ENCODE measurements at regions not wholly inside any gene's neighbourhood (a gene's known extent, or its start where the extent isn't known, plus 50 kb on each side); places are given as distances from the start of the nearest gene placed in this dataset.

GRCh38 chr18:78085241-78086185 is 835.9 kb downstream of the GALR1 start:
- DNase-seq = no peak

DNA sequence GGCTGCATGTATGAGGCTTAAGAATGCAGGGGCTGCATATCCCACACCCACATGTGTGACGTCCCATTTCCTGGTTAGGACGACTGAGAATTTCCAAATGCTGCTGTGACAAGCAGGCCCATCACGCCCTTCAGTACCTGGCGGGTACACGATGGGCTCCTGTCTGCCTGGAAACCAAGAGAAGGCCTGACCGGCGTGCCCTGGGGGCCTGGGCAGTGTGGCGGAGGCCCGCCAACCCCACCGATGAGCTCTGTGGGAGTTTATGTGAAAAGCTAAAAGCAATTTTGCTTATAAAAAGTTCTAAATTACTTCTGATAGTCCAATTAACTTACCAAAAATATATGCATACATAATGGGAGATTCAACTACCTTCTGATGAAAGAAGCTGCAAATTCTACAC is 837.3 kb downstream of the GALR1 start:
- no peak for DNase-seq

DNA sequence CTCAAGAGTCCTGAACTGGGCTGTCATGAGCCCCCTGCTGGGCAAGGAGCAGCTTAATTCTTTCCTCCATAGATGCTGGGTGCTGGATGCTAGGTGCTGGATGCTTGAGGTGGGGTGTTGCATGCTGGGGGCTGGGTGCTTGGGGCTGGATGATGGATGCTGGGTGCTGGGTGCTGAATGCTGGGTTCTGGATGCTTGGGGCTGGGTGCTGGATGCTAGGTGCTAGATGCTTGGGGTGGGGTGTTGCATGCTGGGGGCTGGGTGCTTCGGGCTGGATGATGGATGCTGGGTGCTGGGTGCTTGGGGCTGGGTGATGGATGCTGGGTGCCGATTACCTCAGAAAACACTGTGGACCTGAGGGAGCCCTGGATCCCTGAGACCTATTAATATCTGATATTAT is 837.7 kb downstream of the GALR1 start:
- DNase-seq = no peak

GRCh38 chr18:78090584-78090983 is 840.9 kb downstream of the GALR1 start:
- no peak for DNase-seq

GRCh38 chr18:78092901-78093300 is 843.3 kb downstream of the GALR1 start:
- no peak for DNase-seq

DNA sequence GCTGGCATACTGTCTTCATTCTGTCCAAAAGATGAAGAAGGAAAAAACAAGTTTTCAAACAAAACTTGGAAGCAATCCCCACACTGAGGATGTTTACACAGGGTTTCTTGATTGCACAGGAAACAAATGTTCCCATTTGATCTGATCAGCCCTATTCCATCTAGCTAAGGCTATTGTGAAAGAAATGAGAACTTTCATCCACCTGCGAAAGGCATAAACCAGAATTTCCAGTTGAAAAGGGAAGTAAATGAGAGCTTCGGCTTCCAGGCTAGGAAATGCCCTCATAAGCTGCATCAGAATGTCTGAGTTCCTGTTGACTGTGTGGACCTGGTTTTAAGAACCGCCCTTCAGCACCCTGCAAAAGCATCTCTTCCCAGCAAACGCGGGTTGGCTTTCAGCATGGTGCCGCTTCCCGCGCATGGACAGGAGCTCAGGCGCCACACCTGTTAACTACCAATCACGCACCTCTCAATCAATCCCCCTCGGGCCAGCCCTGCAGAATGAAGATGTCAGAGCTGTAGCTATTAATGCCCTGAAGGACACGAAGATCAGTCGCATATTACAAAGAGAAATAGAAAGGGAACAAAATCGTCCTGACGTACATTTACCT is 850.4 kb downstream of the GALR1 start:
- DNase-seq = no peak

DNA sequence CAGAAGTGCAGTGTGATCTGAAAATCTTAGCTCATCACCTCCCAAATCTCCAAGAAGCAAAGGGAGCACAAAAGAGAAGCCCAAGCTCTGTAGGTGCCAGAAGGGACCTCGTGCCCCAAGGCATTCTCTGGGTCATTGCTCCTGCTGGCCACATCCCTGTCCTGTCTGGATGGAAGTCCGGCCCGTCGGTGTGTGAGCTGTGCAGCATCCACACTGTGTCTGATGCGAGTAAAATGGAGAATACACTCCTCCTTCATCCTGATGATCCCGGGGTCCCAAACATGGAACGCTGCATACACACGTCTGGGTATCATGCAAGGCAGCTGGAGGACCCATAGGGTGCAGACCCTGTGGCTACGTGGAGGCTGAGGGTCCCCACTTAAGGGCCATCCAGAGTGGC is 851.4 kb downstream of the GALR1 start:
- no peak for DNase-seq

GRCh38 chr18:78102135-78102534 is 852.5 kb downstream of the GALR1 start:
- DNase-seq = no peak

- DNase-seq = no peak
These were observed 856.0 kb downstream of the GALR1 start for GRCh38 chr18:78105611-78106010.

DNA sequence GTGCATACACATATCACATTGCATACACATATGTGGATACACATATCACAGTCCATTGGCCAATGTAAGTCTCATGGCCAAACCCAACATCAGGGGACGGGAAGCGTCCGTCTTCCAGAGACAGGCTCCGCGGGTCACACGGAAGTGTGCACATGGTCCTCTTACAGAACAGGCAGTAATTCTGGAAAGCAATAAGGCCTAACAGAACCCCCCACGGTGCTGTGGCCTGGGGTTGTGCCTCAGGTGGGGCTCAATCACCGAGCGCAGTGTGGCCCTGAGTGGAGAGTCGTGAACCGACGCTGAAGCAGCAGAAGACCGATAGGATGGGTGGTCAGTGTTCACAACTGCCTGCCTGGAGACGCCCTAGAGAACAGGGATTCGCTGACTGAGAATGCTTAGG is 857.3 kb downstream of the GALR1 start:
- DNase-seq = no peak

DNA sequence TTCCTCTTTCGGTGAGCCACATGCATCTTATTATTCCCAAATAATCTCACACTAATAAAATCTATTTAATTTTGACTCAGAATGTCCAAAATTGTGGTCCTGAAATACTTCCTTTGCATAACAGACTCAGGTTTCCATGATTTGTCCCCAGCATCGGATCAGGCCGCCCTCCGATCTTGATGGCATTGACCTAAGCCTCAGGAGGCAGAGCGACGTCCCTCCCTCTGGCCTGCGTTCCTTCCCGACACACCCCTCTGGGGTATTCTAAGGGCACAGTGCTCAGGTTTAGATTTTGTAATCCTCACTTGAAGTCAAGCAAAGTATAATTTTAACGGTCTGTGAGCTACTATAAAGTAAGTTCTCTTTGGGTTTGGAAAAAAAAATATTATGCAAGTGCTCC is 857.7 kb downstream of the GALR1 start:
- no peak for DNase-seq

- DNase-seq = no peak
These were observed 858.9 kb downstream of the GALR1 start for GRCh38 chr18:78108554-78108953.

DNA sequence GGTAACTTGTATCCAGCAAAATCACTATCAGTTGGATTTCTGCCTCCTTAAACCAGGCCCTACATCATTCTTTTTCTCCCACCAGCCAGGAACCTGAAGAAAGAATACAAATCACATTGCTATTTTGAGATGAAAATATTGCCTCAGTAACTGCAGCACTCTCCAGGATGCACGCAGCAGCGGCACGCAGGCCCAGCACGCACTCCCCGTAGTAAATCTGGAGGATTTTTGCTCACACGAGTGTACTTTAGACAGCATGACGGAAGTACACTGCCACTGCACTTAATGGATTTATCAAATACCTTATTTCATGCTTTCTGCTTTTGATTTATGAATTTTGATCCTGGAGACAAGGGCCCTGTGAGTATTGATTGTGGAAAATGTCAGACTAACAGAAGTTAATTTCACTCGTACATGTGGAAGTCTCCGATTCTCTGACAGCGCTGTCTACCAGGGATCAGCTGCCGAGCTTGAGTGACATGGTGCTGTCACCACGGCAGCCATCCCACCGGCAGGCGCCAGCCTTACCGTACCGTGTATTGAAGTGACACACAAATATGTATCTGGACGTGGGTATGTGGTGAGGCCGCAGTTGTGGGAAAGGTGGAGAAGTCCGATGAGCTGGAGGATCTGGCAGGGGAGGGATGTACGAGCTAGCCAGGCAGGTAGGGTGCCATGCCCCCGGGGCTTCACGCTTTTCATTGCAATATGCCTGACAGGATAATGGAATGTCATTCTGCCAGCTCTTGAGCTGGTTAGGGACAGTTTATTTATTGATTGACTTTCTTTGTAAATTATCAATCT is 863.7 kb downstream of the GALR1 start:
- DNase-seq = no peak

DNA sequence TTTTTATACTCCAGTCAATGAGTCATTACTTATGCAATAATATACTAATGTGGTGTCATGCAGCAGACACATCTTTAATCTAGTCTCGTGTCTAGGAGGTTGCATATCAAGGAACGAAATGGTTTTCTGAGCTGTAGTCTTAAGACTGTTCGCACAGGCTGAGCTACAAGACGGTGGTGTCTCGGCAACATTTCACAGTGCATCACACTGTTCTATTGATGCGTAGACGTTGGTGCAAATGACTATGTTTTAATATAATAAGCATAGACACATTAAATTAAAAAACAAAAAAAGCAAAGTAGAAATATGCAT is 864.2 kb downstream of the GALR1 start:
- no peak for DNase-seq

- DNase-seq = no peak
These were observed 863.6 kb upstream of the SALL3 start for GRCh38 chr18:78115896-78116561.

- no peak for DNase-seq
These were observed 856.3 kb upstream of the SALL3 start for GRCh38 chr18:78123144-78123909.

GRCh38 chr18:78123926-78124797 is 855.5 kb upstream of the SALL3 start:
- no peak for DNase-seq

- no peak for DNase-seq
These were observed 854.3 kb upstream of the SALL3 start for GRCh38 chr18:78125206-78125896.

DNA sequence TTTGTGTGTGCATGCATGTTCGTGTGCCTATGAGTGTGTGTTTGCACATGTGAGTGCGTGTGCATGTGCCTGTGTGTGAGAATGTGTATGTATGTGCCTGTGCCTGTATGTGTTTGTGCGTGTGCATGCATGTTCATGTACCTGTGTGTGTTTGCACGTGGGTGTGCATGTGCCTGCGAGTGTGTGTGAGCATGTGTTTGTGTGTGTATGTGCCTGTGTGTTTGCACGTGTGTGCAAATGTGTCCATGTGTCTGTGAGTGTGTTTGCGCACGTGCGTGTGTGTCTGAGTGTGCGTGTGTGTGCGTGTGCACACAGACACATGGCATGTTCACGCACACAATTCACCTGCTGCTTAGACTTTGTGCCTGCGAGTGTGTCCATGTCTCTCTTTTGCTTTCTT is 853.5 kb upstream of the SALL3 start:
- DNase-seq = no peak

- no peak for DNase-seq
These were observed 853.1 kb upstream of the SALL3 start for GRCh38 chr18:78126536-78126935.

DNA sequence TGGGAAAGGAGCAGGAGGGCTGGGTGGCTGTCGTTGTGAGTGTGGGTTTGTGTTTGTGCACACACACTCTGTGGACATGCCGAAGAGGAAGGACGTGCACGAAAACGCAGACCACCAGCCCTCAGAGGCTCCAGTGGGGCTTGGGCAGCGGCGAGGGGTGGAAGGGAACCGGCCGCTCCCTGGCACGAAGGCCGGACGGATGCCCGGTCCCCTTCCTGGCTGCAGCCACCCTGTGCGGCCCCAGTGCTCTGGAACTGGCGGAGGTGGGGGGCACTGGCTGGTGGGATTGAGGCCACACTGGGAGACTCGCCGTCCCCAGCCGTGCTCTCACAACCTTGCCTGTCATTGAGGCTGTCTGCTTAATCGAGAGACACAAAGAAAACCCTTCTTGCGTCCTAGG is 852.6 kb upstream of the SALL3 start:
- no peak for DNase-seq

Measured in CD4-positive, alpha-beta T cell treated with Interleukin-6 for 4 hours (primary cell).